A549 (cell line): ENCODE measurements at regions not wholly inside any gene's neighbourhood (a gene's known extent, or its start where the extent isn't known, plus 50 kb on each side); places are given as distances from the start of the nearest gene placed in this dataset.

Experiments used
- ATAC-seq, 2 experiments: fragments of 200-7000 bp in 1 of 2; fragments of >200 bp in 1 of 2; cut with Nextera tagmentation in 1 of 2; cut with Tn5 transposase in 1 of 2; 3 replicates each; pipeline versions ENCODE4 v1.8.0 to v1.9.1; 2018 to 2020; ENCODE audit warnings: mild to moderate bottlenecking in 1 of 2, moderate library complexity in 1 of 2
- CTCF ChIA-PET: fragments of 300-600 bp; sonication (Branson Sonifier 250); formaldehyde crosslinking; extraction: SDS; loops from one replicate; lab custom pipeline; 2021; ENCODE audit warnings: antibody characterized with exemption, inconsistent platforms; lab: Yijun Ruan, JAX
- POLR2A ChIA-PET: fragments of 350-600 bp; formaldehyde crosslinking; extraction: SDS; loops from one replicate; lab custom pipeline; 2021; ENCODE audit warnings: antibody characterized with exemption, inconsistent platforms; lab: Yijun Ruan, JAX
- DNase-seq, 2 experiments: peaks; one replicate each; pipeline versions ENCODE4 v3.0.0 to v3.0.0-alpha.2; 2011 to 2016; ENCODE audit warnings: low read depth in 1 of 2, low spot score in 1 of 2
- FAIRE-seq: peaks from 2 replicates; lab custom pipeline; 2011; peaks lifted over from hg19 to GRCh38; lab: Jason Lieb, UNC
- H3K27ac ChIP-seq, 2 experiments: fragments of >200 bp; sonication (Bioruptor Twin); formaldehyde crosslinking; 3 replicates each; pipeline ENCODE4 v1.5.1; 2016 to 2017
- H3K4me1 ChIP-seq: fragments of >200 bp; sonication (Bioruptor Twin); formaldehyde crosslinking; 3 replicates; pipeline ENCODE4 v1.6.1; 2016
- H3K4me2 ChIP-seq: fragments of >200 bp; sonication (Bioruptor Twin); formaldehyde crosslinking; 3 replicates; pipeline ENCODE4 v1.6.1; 2016
- H3K4me3 ChIP-seq: fragments of >200 bp; sonication (Bioruptor Twin); formaldehyde crosslinking; 3 replicates; pipeline ENCODE4 v1.5.1; 2016
- H3K9me3 ChIP-seq: fragments of >200 bp; sonication (Bioruptor Twin); formaldehyde crosslinking; 3 replicates; pipeline ENCODE4 v1.6.1; 2016
- BHLHE40 ChIP-seq: IDR thresholded peaks from 2 replicates; pipeline ENCODE4 v1.6.1; 2012; ENCODE audit warnings: low read depth, low read length, inconsistent platforms
- CBX2 ChIP-seq: fragments of 200-600 bp; sonication (generic); IDR thresholded peaks from 2 replicates; pipeline ENCODE4 v1.6.1; 2016; ENCODE audit warnings: low read depth, mild to moderate bottlenecking, borderline replicate concordance
- EHMT2 ChIP-seq: fragments of 200-600 bp; sonication (generic); IDR thresholded peaks from 2 replicates; pipeline ENCODE4 v1.6.1; 2016; ENCODE audit warnings: antibody characterized with exemption, low read depth, mild to moderate bottlenecking, moderate library complexity
- FOXS1 ChIP-seq: fragments of 250-450 bp; sonication (Bioruptor Pico); IDR thresholded peaks from 2 replicates; pipeline ENCODE4 v1.5.0; 2020; ENCODE audit warnings: mild to moderate bottlenecking, moderate library complexity
- HOXA7 ChIP-seq: fragments of 250-450 bp; sonication (Bioruptor Pico); IDR thresholded peaks from 2 replicates; pipeline ENCODE4 v1.5.0; 2020; ENCODE audit warnings: mild to moderate bottlenecking, moderate library complexity
- HOXB5 ChIP-seq: fragments of 250-450 bp; sonication (Bioruptor Pico); IDR thresholded peaks from 2 replicates; pipeline ENCODE4 v1.5.0; 2020; ENCODE audit warnings: mild to moderate bottlenecking, moderate library complexity
- JUNB ChIP-seq: fragments of >200 bp; sonication (Bioruptor Twin); formaldehyde crosslinking; IDR thresholded peaks from 2 replicates; pipeline ENCODE4 v1.6.1; 2016
- KDM1A ChIP-seq: fragments of 200-600 bp; sonication (generic); IDR thresholded peaks from 2 replicates; pipeline ENCODE4 v1.6.1; 2016; ENCODE audit warnings: low read depth, mild to moderate bottlenecking
- MAFK ChIP-seq: fragments of 450-650 bp; IDR thresholded peaks from 2 replicates; pipeline ENCODE4 v1.6.1; 2014; ENCODE audit not compliant: partially characterized antibody
- NFE2L2 ChIP-seq: fragments of 150-350 bp; conservative IDR thresholded peaks from 2 replicates; pipeline ENCODE4 v1.6.1; 2014; ENCODE audit warnings: low read length
- POLR2AphosphoS2 ChIP-seq: conservative IDR thresholded peaks from 2 replicates; pipeline ENCODE4 v1.6.1; 2012; ENCODE audit warnings: low read length, improper control_type of control experiment, inconsistent platforms
- RAD21 ChIP-seq, 2 experiments: fragments of >200 bp in 1 of 2; sonication (Bioruptor Twin) in 1 of 2; formaldehyde crosslinking in 1 of 2; IDR thresholded peaks in 1 of 2; conservative IDR thresholded peaks in 1 of 2; 2 replicates in 1 of 2; 3 replicates in 1 of 2; pipeline ENCODE4 v1.6.1; 2012 to 2018; ENCODE audit warnings: inconsistent platforms in 1 of 2
- RCOR1 ChIP-seq: fragments of 150-350 bp; IDR thresholded peaks from 2 replicates; pipeline ENCODE4 v1.6.1; 2014; ENCODE audit warnings: antibody characterized with exemption, low read length, low read depth
- RFX5 ChIP-seq: fragments of 450-650 bp; IDR thresholded peaks from 2 replicates; pipeline ENCODE4 v1.7.1; 2014; ENCODE audit warnings: antibody characterized with exemption, mild to moderate bottlenecking, moderate library complexity
- RNF2 ChIP-seq: fragments of 200-600 bp; sonication (generic); IDR thresholded peaks from 2 replicates; pipeline ENCODE4 v1.6.1; 2016; ENCODE audit warnings: low read depth, mild to moderate bottlenecking, antibody characterized with exemption, moderate library complexity, borderline replicate concordance
- SMC3 ChIP-seq: fragments of >200 bp; sonication (Bioruptor Twin); formaldehyde crosslinking; IDR thresholded peaks from 3 replicates; pipeline ENCODE4 v1.6.1; 2018; ENCODE audit warnings: inconsistent platforms
- SREBF2 ChIP-seq: fragments of 450-650 bp; IDR thresholded peaks from 2 replicates; pipeline ENCODE4 v1.6.1; 2014; ENCODE audit warnings: mild to moderate bottlenecking, moderate library complexity
- TFCP2L1 ChIP-seq: fragments of 250-450 bp; sonication (Bioruptor Pico); IDR thresholded peaks from 2 replicates; pipeline ENCODE4 v1.5.0; 2021; ENCODE audit warnings: mild to moderate bottlenecking
- ZC3H11A ChIP-seq: fragments of 450-650 bp; IDR thresholded peaks from 2 replicates; pipeline ENCODE4 v1.6.1; 2014; ENCODE audit warnings: antibody characterized with exemption, mild to moderate bottlenecking
- ZFP36 ChIP-seq: fragments of 450-650 bp; IDR thresholded peaks from 2 replicates; pipeline ENCODE4 v1.6.1; 2014; ENCODE audit warnings: borderline replicate concordance; ENCODE audit not compliant: partially characterized antibody
- ZNF302 ChIP-seq: fragments of 250-450 bp; sonication (Bioruptor Pico); IDR thresholded peaks from 2 replicates; pipeline ENCODE4 v1.9.0; 2021; ENCODE audit warnings: inconsistent platforms, mild to moderate bottlenecking, moderate library complexity
- whole genome bisulfite sequencing: methylation state at CpG from one replicate; pipeline ENCODE4 v1.1.6; 2017; ENCODE audit errors: missing lambda C conversion rate; 5-methylcytosine and 5-hydroxymethylcytosine counted together
- TF ChIP-seq, protein P1 (sequence below): fragments of >200 bp; sonication (Bioruptor Twin); formaldehyde crosslinking; IDR thresholded peaks from 2 replicates; pipeline ENCODE4 v1.6.1; 2016
- TF ChIP-seq, protein P2 (sequence below): fragments of 250-450 bp; sonication (Bioruptor Pico); IDR thresholded peaks from 2 replicates; pipeline ENCODE4 v1.5.0; 2021; ENCODE audit warnings: mild to moderate bottlenecking, moderate library complexity, borderline replicate concordance
- TF ChIP-seq, protein P3 (sequence below): fragments of 150-350 bp; IDR thresholded peaks from 2 replicates; pipeline ENCODE4 v1.6.1; 2014; ENCODE audit warnings: low read depth, mild to moderate bottlenecking, low read length

DNA sequence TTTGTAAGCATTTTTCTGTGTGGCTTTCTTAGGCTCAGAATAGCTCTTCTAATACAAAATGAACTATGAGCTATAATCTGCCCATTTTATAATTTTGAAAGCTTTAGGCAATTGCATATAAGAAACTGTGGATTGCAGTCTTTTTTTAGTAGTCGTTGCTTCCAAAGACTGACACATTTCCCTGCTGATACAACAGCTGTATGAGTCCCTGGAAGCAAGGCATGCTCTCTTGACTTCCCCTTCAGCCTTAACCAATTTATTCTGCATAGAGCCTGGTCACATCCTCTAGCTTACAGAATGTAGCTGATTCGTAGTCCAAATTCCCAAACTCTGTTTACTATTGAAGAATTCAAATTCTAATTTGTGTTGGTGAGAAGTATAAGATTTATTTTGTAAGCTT is 155.3 kb upstream of the EYA4 start:
- Histone ChIP-seq H3K4me2 (no peak overlapping the region), H3K9me3 (no peaks in the 10 kb centered on the region), H3K27ac (no peak overlapping the region), H3K4me3 (no peak overlapping the region)
- no peak for DNase-seq
- no peak for ATAC-seq
- 19% methylated on average over 2 of the region's 2 CpGs for WGBS
- CTCF ChIA-PET: no interaction called here
- TF ChIP-seq, protein P1, sequence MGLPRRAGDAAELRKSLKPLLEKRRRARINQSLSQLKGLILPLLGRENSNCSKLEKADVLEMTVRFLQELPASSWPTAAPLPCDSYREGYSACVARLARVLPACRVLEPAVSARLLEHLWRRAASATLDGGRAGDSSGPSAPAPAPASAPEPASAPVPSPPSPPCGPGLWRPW: no peak
- TF ChIP-seq ZFP36: no peak
- no peak for TF ChIP-seq FOXS1 (CRISPR knock-in tag)
- no peak for TF ChIP-seq MAFK
- TF ChIP-seq, protein P2, sequence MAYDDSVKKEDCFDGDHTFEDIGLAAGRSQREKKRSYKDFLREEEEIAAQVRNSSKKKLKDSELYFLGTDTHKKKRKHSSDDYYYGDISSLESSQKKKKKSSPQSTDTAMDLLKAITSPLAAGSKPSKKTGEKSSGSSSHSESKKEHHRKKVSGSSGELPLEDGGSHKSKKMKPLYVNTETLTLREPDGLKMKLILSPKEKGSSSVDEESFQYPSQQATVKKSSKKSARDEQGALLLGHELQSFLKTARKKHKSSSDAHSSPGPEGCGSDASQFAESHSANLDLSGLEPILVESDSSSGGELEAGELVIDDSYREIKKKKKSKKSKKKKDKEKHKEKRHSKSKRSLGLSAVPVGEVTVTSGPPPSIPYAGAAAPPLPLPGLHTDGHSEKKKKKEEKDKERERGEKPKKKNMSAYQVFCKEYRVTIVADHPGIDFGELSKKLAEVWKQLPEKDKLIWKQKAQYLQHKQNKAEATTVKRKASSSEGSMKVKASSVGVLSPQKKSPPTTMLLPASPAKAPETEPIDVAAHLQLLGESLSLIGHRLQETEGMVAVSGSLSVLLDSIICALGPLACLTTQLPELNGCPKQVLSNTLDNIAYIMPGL (CRISPR knock-in tag): no peak
- no peak for TF ChIP-seq ZC3H11A
- TF ChIP-seq RNF2: no peak
- TF ChIP-seq TFCP2L1: no peak
- TF ChIP-seq ZNF302 (CRISPR knock-in tag): no peak
- no peak for TF ChIP-seq HOXA7 (CRISPR knock-in tag)
- TF ChIP-seq JUNB: no peak
- TF ChIP-seq RCOR1: no peak
- no peak for TF ChIP-seq NFE2L2
- no peak for TF ChIP-seq SMC3
- TF ChIP-seq SREBF2: no peak
- TF ChIP-seq RFX5: no peak
- no peak for TF ChIP-seq EHMT2
- no peak for TF ChIP-seq CBX2
- TF ChIP-seq BHLHE40: no peak
- TF ChIP-seq HOXB5 (CRISPR knock-in tag): no peak
- TF ChIP-seq, all 56 proteins: peak for 0
- FAIRE-seq: no peak
- POLR2A ChIA-PET: interaction anchor here (1.0 kb wide), 1 partner anchor 14 kb away, joined by 3 read pairs; no protein-coding TSS in a partner anchor
- H3K4me1 ChIP-seq: peaks cover 7% of the 10 kb centered on the region; the same call in 1 of the 3 replicates

DNA sequence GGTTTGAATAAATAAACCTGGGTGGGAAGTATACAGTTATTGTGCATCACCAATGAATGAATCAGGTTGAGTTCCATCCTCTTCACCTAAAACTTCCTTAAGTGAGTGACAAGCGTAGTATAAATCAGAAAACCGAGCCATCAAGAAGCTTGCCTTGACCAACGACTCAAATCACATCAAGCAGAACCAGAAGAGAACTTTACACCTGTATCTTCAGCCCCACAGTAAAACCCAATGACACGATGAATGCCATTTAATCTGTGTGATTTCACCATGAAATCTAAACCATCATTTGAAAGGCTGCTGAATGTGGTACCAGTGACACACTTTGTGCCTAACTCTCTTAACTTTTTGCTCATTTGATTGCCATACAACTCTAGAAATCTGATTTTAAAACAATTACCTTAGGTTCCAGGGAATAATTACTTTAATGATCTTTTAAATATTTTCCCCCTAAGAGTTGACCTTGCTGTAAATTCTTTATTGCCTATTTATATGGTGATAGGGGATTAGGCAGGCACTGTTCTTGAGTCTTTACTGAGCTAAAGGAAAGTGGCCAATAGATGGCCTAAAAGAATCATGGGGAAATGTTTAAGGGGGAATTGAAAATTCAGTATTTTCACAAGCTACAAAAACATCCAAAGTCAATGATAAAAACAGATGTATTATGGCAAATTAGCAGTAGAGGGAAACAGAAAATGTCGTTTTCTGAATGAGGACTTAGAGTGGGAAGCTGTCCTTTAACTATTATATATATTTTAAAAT is 152.0 kb upstream of the EYA4 start:
- CTCF ChIA-PET: interaction anchor here (0.5 to 1.9 kb wide), 2 partner anchors 123 to 126 kb away, joined by 3 to 5 read pairs; no protein-coding TSS in a partner anchor
- DNase-seq: no peak
- Histone ChIP-seq H3K4me3 (no peak overlapping the region), H3K9me3 (no peaks in the 10 kb centered on the region), H3K4me2 (no peak overlapping the region), H3K27ac (no peak overlapping the region), H3K4me1 (no peaks in the 10 kb centered on the region)
- POLR2A ChIA-PET: no interaction called here
- 53% methylated on average over 5 of the region's 5 CpGs for WGBS
- no peak for FAIRE-seq
- ATAC-seq: no peak
- TF ChIP-seq RNF2 (no peak), TFCP2L1 (no peak), ZNF302 (CRISPR knock-in tag) (no peak), POLR2AphosphoS2 (no peak), RAD21 (conservative IDR thresholded peaks at IDR 0.05 in 1 of 2, IDR thresholded peaks at IDR 0.05 in 1 of 2) (no peak), KDM1A (no peak)
- TF ChIP-seq, protein P3, sequence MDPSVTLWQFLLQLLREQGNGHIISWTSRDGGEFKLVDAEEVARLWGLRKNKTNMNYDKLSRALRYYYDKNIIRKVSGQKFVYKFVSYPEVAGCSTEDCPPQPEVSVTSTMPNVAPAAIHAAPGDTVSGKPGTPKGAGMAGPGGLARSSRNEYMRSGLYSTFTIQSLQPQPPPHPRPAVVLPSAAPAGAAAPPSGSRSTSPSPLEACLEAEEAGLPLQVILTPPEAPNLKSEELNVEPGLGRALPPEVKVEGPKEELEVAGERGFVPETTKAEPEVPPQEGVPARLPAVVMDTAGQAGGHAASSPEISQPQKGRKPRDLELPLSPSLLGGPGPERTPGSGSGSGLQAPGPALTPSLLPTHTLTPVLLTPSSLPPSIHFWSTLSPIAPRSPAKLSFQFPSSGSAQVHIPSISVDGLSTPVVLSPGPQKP: no peak
